Large intestine (tissue), 3 donors: ENCODE measurements at regions not wholly inside any gene's neighbourhood (a gene's known extent, or its start where the extent isn't known, plus 50 kb on each side); places are given as distances from the start of the nearest gene placed in this dataset.
"Not testable (repeated sequence)": the region's sequence is repeated elsewhere in the genome, so short reads cannot be mapped to it uniquely, and the experiment has no call there.

Source experiments
- DNase-seq, 2 donors: peaks; one replicate each; pipeline versions ENCODE4 v3.0.0 to v3.0.0-alpha.2; 2013
- H3K27ac ChIP-seq: one replicate; pipeline ENCODE4 v1.5.1; 2013; ENCODE audit warnings: low read length
- H3K27me3 ChIP-seq: 2 replicates; pipeline ENCODE4 v1.6.1; 2013; ENCODE audit warnings: low read length; ENCODE audit not compliant: control insufficient read depth, insufficient read depth
- H3K36me3 ChIP-seq: 2 replicates; pipeline ENCODE4 v1.6.1; 2013; ENCODE audit warnings: low read length; ENCODE audit not compliant: control insufficient read depth, insufficient read depth
- H3K4me1 ChIP-seq: one replicate; pipeline ENCODE4 v1.6.1; 2013; ENCODE audit warnings: low read length; ENCODE audit not compliant: control insufficient read depth, insufficient read depth
- H3K4me3 ChIP-seq: one replicate; pipeline ENCODE4 v1.5.1; 2013; ENCODE audit warnings: low read length
- H3K9me3 ChIP-seq: one replicate; pipeline ENCODE4 v1.6.1; 2013; ENCODE audit warnings: mild to moderate bottlenecking, low read depth, low read length, moderate library complexity; ENCODE audit not compliant: control insufficient read depth
- WGBS: methylation state at CpG from one replicate; pipeline ENCODE4 v1.1.5; 2013; ENCODE audit warnings: low lambda C conversion rate; ENCODE audit not compliant: insufficient coverage; 5-methylcytosine and 5-hydroxymethylcytosine counted together

DNA sequence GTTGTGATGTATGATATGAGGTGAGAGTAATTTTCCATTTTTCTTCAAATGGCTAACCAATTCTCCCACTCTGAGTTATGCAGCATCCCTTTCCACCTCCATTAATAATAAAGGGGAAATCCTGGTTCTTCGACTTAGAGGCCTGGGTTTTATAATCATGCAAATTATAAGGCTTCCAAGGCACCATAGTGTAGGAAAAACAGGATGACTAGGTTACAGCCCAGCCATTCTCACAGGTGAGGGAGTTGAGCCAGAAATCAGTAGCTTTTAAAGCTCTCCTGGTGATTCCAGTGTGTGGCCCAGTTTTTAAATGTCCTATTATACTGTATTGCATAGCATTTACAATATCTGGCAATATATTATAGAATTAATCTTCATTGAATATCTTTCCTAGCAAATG is 203.1 kb downstream of the ARHGEF9 start:
- Histone ChIP-seq H3K4me1 (no peaks in the 10 kb centered on the region), H3K36me3 (no peaks in the 10 kb centered on the region), H3K27ac (no peak overlapping the region), H3K4me3 (no peak overlapping the region), H3K9me3 (no peaks in the 10 kb centered on the region), H3K27me3 (no peaks in the 10 kb centered on the region)
- WGBS, result no CpG with 5 or more reads among the region's 1 CpG
- DNase-seq, result no peak

DNA sequence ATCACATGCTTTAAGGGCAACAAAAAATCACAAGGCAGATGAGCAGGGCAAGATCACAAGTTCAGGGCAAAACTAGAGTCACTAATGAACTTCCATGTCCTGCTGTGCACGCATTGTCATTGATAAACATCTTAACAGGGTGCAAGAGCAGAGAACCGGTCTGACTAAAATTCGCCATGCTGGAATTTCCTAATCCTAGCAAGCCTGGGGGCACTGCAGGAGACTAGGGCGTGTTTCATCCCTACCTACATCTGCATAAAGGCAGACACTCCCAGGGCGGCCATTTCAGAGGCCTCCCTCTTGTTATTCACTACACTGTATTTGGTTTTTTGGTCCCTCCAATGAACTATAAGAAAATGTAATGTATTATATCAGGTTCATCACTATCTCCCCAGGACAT is 203.6 kb downstream of the ARHGEF9 start:
- H3K4me1 ChIP-seq, result no peaks in the 10 kb centered on the region
- no peaks in the 10 kb centered on the region for H3K27me3 ChIP-seq
- no peak for DNase-seq
- no CpG with 5 or more reads among the region's 5 CpGs for WGBS
- H3K4me3 ChIP-seq, result no peak overlapping the region
- H3K27ac ChIP-seq, result no peak overlapping the region
- no peaks in the 10 kb centered on the region for H3K9me3 ChIP-seq
- H3K36me3 ChIP-seq, result no peaks in the 10 kb centered on the region

DNA sequence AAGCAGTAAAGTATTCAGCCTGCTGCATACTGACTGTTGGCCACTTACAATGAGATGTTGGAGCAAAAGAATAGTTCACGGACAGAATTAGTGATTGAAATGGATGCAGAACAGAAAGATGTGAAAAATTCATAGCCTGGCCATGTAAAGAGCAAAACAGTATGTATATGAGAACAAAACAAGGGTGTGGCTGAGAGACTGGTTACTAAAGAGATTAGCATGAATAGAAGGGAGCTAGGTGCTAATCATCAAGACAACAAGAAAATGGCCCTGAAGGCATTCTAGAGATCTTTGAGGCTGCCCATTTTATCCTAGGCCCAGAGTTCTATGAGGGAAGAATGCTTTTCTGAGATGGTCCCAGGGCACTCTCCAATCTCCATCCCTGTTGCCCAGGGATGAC is 208.5 kb downstream of the ARHGEF9 start:
- DNase-seq, result no peak
- WGBS, result no CpG with 5 or more reads among the region's 1 CpG
- Histone ChIP-seq H3K27ac (no peak overlapping the region), H3K36me3 (no peaks in the 10 kb centered on the region), H3K4me3 (no peak overlapping the region), H3K4me1 (no peaks in the 10 kb centered on the region), H3K9me3 (no peaks in the 10 kb centered on the region), H3K27me3 (no peaks in the 10 kb centered on the region)

DNA sequence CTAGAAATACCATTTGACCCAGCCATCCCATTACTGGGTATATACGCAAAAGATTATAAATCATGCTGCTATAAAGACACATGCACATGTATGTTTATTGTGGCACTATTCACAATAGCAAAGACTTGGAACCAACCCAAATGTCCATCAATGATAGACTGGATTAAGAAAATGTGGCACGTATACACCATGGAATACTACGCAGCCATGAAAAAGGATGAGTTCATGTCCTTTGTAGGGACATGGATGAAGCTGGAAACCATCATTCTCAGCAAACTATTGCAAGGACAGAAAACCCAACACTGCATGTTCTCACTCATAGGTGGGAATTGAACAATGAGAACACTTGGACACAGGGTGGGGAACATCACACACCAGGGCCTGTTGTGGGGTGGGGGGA is 209.3 kb downstream of the ARHGEF9 start:
- H3K36me3 ChIP-seq, H3K9me3 ChIP-seq, H3K27me3 ChIP-seq, H3K27ac ChIP-seq, H3K4me3 ChIP-seq, DNase-seq, H3K4me1 ChIP-seq: not testable (repeated sequence)
- WGBS, result no CpG with 5 or more reads among the region's 3 CpGs

DNA sequence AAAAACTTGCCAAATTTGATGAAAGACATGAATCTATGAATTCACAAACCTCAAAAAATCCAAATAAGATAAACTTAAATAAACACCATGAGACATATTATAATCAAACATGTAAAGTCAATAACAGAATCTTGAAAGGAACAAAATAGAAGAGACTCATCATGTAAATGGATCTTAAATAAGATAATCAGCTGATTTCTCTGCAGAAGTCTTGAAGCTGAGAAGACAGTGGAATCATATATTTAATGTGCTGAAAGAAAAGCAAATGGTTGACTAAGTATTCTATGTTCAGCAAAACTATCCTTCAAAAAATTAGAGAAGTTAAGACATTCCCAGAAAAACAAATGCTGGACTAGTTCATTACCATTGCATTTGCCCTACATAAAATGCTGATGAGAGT is 215.7 kb upstream of the SPIN4 start:
- DNase-seq, result no peak

DNA sequence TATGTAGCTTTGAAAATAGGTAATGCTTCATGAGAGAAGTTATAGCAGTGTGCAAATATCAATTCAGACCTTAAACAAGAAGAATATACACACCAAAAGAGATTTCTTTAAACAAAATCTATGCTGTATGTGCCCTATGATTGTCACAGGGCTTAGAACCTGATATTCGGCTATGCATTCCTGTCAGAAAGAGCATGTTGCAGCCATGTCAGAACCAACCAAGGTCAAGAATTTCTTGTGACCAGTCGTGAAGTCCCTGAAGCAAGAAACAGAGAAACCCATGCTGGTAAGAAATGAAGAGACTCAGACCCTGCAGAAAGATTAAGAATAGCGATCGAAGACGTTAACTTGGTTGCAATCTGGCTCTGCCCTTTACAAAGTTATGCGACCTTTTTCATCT is 210.3 kb upstream of the SPIN4 start:
- peak in 1 of 2 donors; percentile 5 for DNase-seq
- Histone ChIP-seq H3K4me1 (no peaks in the 10 kb centered on the region), H3K9me3 (no peaks in the 10 kb centered on the region), H3K4me3 (peak overlapping the region; percentile 75), H3K27ac (peak overlapping the region; percentile 72), H3K36me3 (no peaks in the 10 kb centered on the region), H3K27me3 (no peaks in the 10 kb centered on the region)
- no CpG with 5 or more reads among the region's 6 CpGs for WGBS

More for the DNA sequence above, 215.7 kb upstream of the SPIN4 start:
- Histone ChIP-seq H3K27me3 (no peaks in the 10 kb centered on the region), H3K4me1 (no peaks in the 10 kb centered on the region), H3K9me3 (no peaks in the 10 kb centered on the region), H3K4me3 (no peak overlapping the region), H3K36me3 (no peaks in the 10 kb centered on the region), H3K27ac (no peak overlapping the region)

DNA sequence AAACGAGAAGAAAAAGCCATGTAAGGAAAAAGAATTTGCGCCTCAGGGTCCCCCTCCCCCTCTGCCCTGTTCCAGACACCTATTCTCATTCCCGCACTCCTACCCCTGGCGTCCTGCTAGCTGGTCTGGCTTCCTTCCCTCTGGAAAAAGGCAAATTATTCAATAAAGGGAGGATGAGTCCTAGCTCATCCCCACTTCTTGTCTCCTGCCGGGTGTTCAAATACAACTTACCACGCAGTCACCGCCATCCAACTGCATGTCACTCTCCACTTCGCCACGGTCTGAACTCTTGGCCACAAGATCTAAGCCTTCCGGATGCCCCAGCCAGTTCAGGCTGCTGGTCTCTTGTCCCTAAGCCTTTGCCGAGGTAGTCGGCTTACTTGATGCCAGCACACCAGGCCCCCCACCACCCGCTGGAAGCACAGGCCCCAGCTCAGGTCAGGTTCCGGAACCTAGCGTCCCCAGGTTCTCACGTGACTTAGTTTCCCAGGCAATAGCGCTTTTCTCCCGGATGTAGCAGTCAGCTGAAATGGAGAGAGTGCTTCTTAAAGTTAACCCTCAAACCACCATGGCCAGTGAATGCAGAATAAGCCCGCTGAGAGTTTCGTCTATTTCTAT is 209.6 kb upstream of the SPIN4 start:
- peak; percentile 63 to 81 for DNase-seq
- no CpG with 5 or more reads among the region's 20 CpGs for WGBS
- Histone ChIP-seq H3K27ac (peak overlapping the region; percentile 72), H3K4me1 (no peaks in the 10 kb centered on the region), H3K36me3 (no peaks in the 10 kb centered on the region), H3K4me3 (peak overlapping the region; percentile 75), H3K9me3 (no peaks in the 10 kb centered on the region), H3K27me3 (no peaks in the 10 kb centered on the region)

DNA sequence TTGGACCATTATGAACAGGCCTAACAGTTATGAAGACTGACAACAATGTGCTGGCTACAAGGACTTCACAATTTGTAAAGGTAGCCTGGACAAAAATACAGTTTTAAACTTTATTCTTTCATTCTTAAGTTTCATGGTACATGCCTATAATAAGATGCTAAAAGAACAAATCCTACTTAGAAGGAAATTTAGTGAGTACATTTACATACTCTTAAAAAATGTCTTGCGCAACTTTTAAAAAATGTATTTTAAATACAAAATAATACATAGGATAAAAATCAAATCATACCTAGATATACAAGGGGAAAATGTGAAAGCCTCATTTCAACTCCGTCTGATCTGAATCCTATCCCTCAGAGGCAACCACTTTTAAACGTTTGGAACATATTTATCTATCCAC is 200.7 kb upstream of the SPIN4 start:
- Histone ChIP-seq H3K4me1 (no peaks in the 10 kb centered on the region), H3K36me3 (no peaks in the 10 kb centered on the region), H3K4me3 (no peak overlapping the region), H3K27ac (no peak overlapping the region), H3K27me3 (no peaks in the 10 kb centered on the region), H3K9me3 (no peaks in the 10 kb centered on the region)
- DNase-seq, result no peak
- no CpG with 5 or more reads among the region's 3 CpGs for WGBS

DNA sequence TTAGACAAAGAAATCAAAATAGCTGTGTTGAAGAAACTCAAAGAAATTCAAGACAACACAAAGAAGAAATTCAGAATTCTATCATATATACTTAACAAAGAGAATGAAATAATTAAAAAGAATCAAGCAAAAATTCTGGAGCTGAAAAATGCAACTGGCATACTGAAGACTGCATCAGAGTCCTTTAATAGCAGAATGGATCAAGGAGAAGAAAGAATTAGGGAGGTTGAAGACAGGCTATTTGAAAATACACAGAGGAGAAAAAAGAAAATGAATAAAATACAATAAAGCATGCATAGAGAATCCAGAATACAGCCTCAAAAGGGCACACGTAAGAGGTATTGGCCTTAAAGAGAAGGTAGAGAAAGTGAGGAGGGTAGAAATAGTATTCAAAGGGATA is 179.5 kb upstream of the SPIN4 start:
- Histone ChIP-seq H3K36me3 (no peaks in the 10 kb centered on the region), H3K27me3 (no peaks in the 10 kb centered on the region), H3K4me1 (no peaks in the 10 kb centered on the region), H3K9me3 (no peaks in the 10 kb centered on the region), H3K27ac (no peak overlapping the region), H3K4me3 (no peak overlapping the region)
- WGBS, result 100% methylated on average over 1 of the region's 1 CpG
- no peak for DNase-seq

DNA sequence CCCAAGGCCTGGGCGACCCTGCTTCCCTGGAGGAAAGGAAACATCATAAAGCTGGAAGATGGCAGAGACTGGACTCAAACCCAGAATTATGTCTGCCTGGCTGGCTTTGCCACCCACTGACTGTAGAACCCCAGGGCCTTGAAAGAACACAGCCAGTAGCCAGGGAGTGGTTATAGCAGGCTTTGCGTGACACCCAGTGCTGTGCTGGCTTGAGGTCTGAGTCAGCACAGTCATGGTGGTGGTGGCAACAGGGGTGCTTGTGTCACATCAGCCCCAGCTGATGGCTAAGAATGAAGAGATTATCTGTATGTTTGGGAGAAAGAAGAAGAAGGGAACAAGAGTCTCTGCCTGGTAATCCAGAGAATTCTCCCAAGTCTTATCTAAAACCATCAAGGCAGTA is 178.8 kb upstream of the SPIN4 start:
- H3K36me3 ChIP-seq, result no peaks in the 10 kb centered on the region
- no CpG with 5 or more reads among the region's 2 CpGs for WGBS
- no peaks in the 10 kb centered on the region for H3K27me3 ChIP-seq
- H3K9me3 ChIP-seq, result no peaks in the 10 kb centered on the region
- no peaks in the 10 kb centered on the region for H3K4me1 ChIP-seq
- no peak overlapping the region for H3K4me3 ChIP-seq
- no peak for DNase-seq
- no peak overlapping the region for H3K27ac ChIP-seq

DNA sequence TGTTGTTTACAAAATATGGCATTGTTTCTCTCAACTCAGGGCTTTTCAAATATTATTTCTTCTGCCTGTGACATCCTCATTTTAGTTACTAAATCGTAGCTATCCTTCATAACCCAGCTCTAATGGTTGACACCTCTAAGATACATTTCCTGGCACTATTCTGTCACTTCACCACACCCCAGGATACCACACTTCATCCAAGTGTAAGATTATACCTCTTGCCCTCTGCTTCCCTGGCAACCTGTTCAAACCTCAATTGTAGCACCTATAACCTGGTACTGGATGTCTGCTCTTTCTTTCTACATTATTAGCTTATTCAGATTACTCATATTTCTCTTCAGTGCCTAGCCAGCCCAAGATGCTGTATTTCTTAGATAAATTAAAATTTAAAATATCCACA is 175.7 kb upstream of the SPIN4 start:
- no peaks in the 10 kb centered on the region for H3K9me3 ChIP-seq
- H3K4me3 ChIP-seq, result no peak overlapping the region
- H3K27ac ChIP-seq, result no peak overlapping the region
- WGBS, result no CpG with 5 or more reads among the region's 1 CpG
- no peaks in the 10 kb centered on the region for H3K4me1 ChIP-seq
- DNase-seq, result no peak
- no peaks in the 10 kb centered on the region for H3K36me3 ChIP-seq
- no peaks in the 10 kb centered on the region for H3K27me3 ChIP-seq
